ENCODE measurements at regions not wholly inside any gene's neighbourhood (a gene's known extent, or its start where the extent isn't known, plus 50 kb on each side); places are given as distances from the start of the nearest gene placed in this dataset.

- TF ChIP-seq, protein P1, sequence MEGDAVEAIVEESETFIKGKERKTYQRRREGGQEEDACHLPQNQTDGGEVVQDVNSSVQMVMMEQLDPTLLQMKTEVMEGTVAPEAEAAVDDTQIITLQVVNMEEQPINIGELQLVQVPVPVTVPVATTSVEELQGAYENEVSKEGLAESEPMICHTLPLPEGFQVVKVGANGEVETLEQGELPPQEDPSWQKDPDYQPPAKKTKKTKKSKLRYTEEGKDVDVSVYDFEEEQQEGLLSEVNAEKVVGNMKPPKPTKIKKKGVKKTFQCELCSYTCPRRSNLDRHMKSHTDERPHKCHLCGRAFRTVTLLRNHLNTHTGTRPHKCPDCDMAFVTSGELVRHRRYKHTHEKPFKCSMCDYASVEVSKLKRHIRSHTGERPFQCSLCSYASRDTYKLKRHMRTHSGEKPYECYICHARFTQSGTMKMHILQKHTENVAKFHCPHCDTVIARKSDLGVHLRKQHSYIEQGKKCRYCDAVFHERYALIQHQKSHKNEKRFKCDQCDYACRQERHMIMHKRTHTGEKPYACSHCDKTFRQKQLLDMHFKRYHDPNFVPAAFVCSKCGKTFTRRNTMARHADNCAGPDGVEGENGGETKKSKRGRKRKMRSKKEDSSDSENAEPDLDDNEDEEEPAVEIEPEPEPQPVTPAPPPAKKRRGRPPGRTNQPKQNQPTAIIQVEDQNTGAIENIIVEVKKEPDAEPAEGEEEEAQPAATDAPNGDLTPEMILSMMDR (IDR thresholded peaks at IDR 0.05; ENCODE audit: insufficient read depth, low read length): no peak
- TF ChIP-seq GABPA (IDR thresholded peaks at IDR 0.05; ENCODE audit: low read depth): no peak
- no peak for TF ChIP-seq POLR2AphosphoS5 (IDR thresholded peaks at IDR 0.05; ENCODE audit: low read depth)
Measured at GRCh38 chr7:26468625-26469024, 177.0 kb downstream of the SNX10 start.

Measured in HL-60 (cell line).